ENCODE measurements at regions not wholly inside any gene's neighbourhood (a gene's known extent, or its start where the extent isn't known, plus 50 kb on each side); places are given as distances from the start of the nearest gene placed in this dataset.

DNA sequence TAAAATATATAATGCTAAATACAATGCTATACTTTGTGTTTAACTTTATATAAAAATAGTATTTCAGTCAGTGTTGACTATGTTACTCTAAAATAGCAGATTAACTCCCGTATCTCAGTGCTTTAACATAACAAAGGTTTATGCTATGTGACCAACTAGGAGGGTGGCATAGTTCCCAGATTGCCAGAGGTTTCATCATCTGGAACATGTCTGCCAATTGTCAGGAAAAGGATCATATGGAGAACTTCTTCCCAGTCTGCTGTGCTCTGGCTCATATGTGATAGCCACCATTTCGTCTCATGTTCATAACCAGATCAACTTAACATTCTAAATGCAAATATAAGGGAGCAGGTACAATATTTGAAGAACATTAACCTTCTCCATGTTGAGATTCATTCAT is 720.2 kb downstream of the MCTP2 start:
- Histone ChIP-seq H3K4me3 (replicated peaks; ENCODE audit: insufficient read depth, low read length) (no peak overlapping the region), H3K27ac (replicated peaks) (no peak overlapping the region), H3K27me3 (ENCODE audit: insufficient read depth, poor library complexity, severe bottlenecking) (no peaks in the 10 kb centered on the region)
- TF ChIP-seq SPI1 (IDR thresholded peaks at IDR 0.05; ENCODE audit: borderline replicate concordance, low read depth) (no peak), GABPA (IDR thresholded peaks at IDR 0.05; ENCODE audit: low read depth) (no peak), POLR2AphosphoS5 (IDR thresholded peaks at IDR 0.05; ENCODE audit: low read depth) (no peak)
- TF ChIP-seq, protein P1, sequence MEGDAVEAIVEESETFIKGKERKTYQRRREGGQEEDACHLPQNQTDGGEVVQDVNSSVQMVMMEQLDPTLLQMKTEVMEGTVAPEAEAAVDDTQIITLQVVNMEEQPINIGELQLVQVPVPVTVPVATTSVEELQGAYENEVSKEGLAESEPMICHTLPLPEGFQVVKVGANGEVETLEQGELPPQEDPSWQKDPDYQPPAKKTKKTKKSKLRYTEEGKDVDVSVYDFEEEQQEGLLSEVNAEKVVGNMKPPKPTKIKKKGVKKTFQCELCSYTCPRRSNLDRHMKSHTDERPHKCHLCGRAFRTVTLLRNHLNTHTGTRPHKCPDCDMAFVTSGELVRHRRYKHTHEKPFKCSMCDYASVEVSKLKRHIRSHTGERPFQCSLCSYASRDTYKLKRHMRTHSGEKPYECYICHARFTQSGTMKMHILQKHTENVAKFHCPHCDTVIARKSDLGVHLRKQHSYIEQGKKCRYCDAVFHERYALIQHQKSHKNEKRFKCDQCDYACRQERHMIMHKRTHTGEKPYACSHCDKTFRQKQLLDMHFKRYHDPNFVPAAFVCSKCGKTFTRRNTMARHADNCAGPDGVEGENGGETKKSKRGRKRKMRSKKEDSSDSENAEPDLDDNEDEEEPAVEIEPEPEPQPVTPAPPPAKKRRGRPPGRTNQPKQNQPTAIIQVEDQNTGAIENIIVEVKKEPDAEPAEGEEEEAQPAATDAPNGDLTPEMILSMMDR (IDR thresholded peaks at IDR 0.05; ENCODE audit: insufficient read depth, low read length) = no peak
- TF ChIP-seq, protein P2, sequence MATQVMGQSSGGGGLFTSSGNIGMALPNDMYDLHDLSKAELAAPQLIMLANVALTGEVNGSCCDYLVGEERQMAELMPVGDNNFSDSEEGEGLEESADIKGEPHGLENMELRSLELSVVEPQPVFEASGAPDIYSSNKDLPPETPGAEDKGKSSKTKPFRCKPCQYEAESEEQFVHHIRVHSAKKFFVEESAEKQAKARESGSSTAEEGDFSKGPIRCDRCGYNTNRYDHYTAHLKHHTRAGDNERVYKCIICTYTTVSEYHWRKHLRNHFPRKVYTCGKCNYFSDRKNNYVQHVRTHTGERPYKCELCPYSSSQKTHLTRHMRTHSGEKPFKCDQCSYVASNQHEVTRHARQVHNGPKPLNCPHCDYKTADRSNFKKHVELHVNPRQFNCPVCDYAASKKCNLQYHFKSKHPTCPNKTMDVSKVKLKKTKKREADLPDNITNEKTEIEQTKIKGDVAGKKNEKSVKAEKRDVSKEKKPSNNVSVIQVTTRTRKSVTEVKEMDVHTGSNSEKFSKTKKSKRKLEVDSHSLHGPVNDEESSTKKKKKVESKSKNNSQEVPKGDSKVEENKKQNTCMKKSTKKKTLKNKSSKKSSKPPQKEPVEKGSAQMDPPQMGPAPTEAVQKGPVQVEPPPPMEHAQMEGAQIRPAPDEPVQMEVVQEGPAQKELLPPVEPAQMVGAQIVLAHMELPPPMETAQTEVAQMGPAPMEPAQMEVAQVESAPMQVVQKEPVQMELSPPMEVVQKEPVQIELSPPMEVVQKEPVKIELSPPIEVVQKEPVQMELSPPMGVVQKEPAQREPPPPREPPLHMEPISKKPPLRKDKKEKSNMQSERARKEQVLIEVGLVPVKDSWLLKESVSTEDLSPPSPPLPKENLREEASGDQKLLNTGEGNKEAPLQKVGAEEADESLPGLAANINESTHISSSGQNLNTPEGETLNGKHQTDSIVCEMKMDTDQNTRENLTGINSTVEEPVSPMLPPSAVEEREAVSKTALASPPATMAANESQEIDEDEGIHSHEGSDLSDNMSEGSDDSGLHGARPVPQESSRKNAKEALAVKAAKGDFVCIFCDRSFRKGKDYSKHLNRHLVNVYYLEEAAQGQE (IDR thresholded peaks at IDR 0.05; ENCODE audit: insufficient replicate concordance, low read depth) = no peak
- DNase-seq (ENCODE audit: low read depth in 1 of 2, low spot score in 1 of 2) = no peak

DNA sequence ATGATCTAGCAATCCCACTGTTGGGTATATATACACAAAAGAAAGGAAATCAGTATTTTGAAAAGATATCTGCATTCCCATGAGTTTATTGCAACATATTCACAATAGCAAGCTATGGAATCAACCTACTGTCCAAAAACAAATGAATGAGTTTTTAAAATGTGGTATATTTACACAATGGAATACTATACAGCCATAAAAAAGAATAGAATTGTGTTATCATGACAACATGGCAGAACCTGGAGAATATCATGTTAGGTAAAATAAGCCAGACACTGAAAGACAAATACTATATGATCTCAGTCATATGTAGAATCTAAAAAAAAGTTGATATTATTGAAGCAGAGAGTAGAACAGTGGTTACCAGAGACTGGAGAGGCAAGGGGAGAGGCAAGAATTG is 732.6 kb downstream of the MCTP2 start:
- DNase-seq (ENCODE audit: low read depth in 1 of 2, low spot score in 1 of 2) = no peak
- Histone ChIP-seq H3K27ac (replicated peaks) (no peak overlapping the region), H3K27me3 (ENCODE audit: insufficient read depth, poor library complexity, severe bottlenecking) (no peaks in the 10 kb centered on the region), H3K4me3 (replicated peaks; ENCODE audit: insufficient read depth, low read length) (no peak overlapping the region)
- TF ChIP-seq, protein P2 (IDR thresholded peaks at IDR 0.05; ENCODE audit: insufficient replicate concordance, low read depth) = no peak
- TF ChIP-seq POLR2AphosphoS5 (IDR thresholded peaks at IDR 0.05; ENCODE audit: low read depth) (no peak), GABPA (IDR thresholded peaks at IDR 0.05; ENCODE audit: low read depth) (no peak), SPI1 (IDR thresholded peaks at IDR 0.05; ENCODE audit: borderline replicate concordance, low read depth) (no peak)
- TF ChIP-seq, protein P1 (IDR thresholded peaks at IDR 0.05; ENCODE audit: insufficient read depth, low read length) = no peak

DNA sequence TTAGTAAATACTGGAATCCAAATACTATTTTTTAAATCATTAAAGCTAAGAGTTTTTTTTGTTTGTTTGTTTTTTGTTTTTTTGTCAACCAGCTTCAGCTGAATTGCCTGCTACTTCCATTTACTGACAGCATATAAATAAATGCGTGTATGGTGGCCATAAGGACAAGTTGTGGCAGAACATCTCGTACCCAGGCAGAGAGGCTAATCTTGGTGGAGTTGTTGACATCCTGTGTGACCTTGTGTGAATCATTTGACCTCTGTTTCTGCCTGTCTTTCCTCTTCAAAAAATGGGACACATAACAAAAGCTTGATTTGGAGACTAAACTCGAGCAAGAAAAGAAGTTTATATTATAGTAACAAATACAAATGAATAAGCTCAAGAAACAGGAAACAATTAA is 734.2 kb downstream of the MCTP2 start:
- Histone ChIP-seq H3K27ac (replicated peaks) (no peak overlapping the region), H3K27me3 (ENCODE audit: insufficient read depth, poor library complexity, severe bottlenecking) (no peaks in the 10 kb centered on the region), H3K4me3 (replicated peaks; ENCODE audit: insufficient read depth, low read length) (no peak overlapping the region)
- no peak for DNase-seq (ENCODE audit: low read depth in 1 of 2, low spot score in 1 of 2)
- TF ChIP-seq POLR2AphosphoS5 (IDR thresholded peaks at IDR 0.05; ENCODE audit: low read depth) = no peak

DNA sequence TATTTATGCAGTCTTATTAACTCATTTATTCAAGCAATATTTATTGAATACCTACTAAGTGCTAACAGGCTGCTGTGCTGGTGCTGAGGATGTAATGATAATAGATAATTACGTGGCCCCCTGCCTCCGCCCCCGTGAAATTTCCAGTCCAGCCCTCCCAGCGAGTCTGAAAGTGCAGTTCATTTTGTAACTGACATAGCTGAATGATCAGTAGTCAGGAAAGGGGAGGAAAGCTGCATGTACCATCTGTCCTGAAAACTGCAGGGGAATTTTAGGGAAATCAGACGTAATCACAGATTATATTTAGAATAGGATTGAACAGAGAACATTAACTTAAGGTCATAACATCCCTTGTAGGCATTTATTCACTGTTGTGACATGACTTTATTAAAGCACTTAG is 736.8 kb downstream of the MCTP2 start:
- no peak for DNase-seq (ENCODE audit: low read depth in 1 of 2, low spot score in 1 of 2)

More for the DNA sequence above, 736.8 kb downstream of the MCTP2 start:
- no peaks in the 10 kb centered on the region for H3K27me3 ChIP-seq (ENCODE audit: insufficient read depth, poor library complexity, severe bottlenecking)
- H3K27ac ChIP-seq (replicated peaks) = no peak overlapping the region
- TF ChIP-seq POLR2AphosphoS5 (IDR thresholded peaks at IDR 0.05; ENCODE audit: low read depth) (no peak), SPI1 (IDR thresholded peaks at IDR 0.05; ENCODE audit: borderline replicate concordance, low read depth) (no peak), GABPA (IDR thresholded peaks at IDR 0.05; ENCODE audit: low read depth) (no peak)
- TF ChIP-seq, protein P2 (IDR thresholded peaks at IDR 0.05; ENCODE audit: insufficient replicate concordance, low read depth) = no peak
- TF ChIP-seq, protein P1 (IDR thresholded peaks at IDR 0.05; ENCODE audit: insufficient read depth, low read length) = no peak
- H3K4me3 ChIP-seq (replicated peaks; ENCODE audit: insufficient read depth, low read length) = no peak overlapping the region
